LNCAP (cell line): ENCODE measurements at regions not wholly inside any gene's neighbourhood (a gene's known extent, or its start where the extent isn't known, plus 50 kb on each side); places are given as distances from the start of the nearest gene placed in this dataset.

Experiments
- TF ChIP-seq, protein P1 (sequence below): fragments of 450-650 bp; IDR thresholded peaks from 2 replicates; pipeline ENCODE4 v1.5.1; 2017; ENCODE audit warnings: mild to moderate bottlenecking

DNA sequence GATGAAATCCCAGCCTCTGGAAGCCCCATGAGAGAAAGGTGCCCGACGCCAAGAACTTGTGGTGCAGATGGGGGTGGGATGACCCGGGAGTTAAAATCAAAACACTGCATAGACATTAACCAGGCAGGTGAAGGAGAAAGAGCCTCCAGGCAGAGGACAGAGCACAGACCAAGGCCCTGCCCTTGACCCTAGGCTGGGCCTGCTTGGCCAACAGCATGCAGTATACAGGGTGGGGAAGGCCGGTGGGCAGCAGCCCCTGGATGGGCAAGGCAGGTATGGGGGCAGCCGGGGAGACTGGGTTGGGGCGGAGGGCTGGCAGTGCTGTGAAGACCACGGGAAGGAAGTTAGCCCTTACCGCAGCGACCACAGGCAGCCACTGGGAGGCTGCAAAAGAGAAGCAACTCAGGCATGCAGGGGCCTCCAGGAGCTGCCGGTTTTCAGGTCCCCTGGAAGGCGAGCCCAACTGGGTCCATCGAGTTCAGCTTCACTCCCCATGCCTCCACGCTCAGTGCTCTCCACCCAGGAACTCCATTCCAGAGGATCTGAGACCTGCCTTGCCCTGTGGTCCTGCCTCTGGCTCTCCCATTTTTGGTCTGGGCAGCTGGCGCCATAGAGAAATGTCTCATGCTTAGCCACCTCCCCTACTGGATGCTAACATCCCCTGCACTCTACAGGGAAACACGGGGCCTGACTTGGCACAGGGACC lies 81.2 kb downstream of the C16orf95 start:
- TF ChIP-seq, protein P1, sequence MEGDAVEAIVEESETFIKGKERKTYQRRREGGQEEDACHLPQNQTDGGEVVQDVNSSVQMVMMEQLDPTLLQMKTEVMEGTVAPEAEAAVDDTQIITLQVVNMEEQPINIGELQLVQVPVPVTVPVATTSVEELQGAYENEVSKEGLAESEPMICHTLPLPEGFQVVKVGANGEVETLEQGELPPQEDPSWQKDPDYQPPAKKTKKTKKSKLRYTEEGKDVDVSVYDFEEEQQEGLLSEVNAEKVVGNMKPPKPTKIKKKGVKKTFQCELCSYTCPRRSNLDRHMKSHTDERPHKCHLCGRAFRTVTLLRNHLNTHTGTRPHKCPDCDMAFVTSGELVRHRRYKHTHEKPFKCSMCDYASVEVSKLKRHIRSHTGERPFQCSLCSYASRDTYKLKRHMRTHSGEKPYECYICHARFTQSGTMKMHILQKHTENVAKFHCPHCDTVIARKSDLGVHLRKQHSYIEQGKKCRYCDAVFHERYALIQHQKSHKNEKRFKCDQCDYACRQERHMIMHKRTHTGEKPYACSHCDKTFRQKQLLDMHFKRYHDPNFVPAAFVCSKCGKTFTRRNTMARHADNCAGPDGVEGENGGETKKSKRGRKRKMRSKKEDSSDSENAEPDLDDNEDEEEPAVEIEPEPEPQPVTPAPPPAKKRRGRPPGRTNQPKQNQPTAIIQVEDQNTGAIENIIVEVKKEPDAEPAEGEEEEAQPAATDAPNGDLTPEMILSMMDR = no peak; the same call in 1 of the 2 replicates

DNA sequence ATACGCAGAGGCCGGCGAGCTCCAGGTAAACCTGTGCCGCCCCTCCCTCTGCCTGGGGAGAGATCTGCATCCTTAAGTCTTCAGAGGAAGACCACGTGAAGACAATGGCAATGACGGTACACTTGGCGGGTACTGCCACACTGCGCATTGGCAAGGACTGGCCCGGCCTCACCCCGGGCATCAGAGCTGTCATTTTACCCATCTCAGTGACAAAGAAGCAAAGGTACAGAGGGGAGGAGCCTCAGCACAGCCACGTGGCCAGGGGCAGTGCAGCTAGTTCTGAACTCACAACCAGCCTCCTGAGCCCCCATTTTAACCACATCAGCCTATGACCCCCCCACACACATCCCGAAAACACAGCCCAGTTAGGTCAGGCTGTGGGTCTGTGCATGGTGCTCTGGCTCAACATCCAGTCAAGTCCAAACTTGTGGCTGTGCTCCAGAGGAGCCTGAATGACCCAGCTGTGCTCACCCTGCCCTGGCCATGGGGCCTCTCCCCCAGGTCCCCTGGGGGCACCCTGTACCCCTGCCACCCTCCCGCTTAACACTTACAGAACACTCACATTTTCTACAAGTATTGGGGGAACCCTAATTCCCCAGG lies 80.6 kb downstream of the C16orf95 start:
- TF ChIP-seq, protein P1 = no peak

DNA sequence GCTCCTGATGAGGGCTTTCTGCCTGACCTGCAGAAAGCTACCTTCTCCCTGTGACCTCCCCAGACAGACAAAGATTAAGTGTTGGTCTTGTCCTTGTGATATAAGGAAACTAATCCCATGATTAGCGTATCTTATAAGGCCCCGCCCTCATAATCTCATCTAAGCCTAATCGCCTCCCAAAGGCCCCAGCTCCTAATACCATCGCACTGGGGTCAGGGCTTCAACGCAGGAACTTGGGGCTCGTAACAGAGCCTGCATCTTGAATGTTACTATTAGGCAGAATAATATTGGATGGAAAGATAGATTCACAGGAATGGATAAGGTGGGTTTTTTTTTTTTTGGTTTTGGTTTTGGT lies 78.9 kb downstream of the C16orf95 start:
- TF ChIP-seq, protein P1 = no peak

DNA sequence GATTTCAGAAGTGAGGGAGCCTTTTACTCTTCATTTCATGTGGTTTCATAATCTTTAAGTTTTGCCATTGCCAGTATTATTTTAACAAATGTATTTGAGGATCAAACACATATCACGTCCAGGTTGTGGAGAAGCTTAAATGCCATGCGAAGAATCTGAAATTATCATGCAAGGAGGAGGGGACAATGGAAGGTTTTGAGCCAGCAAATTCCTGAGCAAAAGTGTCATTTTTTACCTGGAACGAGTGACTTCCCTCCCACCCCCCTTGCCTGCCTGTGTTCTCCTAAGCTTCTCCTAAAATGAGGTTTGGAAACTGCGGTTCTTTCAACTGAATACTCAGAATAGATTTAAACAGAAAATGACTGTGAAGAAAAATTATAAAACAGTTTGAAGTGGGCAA lies 77.6 kb downstream of the C16orf95 start:
- TF ChIP-seq, protein P1 = no peak

DNA sequence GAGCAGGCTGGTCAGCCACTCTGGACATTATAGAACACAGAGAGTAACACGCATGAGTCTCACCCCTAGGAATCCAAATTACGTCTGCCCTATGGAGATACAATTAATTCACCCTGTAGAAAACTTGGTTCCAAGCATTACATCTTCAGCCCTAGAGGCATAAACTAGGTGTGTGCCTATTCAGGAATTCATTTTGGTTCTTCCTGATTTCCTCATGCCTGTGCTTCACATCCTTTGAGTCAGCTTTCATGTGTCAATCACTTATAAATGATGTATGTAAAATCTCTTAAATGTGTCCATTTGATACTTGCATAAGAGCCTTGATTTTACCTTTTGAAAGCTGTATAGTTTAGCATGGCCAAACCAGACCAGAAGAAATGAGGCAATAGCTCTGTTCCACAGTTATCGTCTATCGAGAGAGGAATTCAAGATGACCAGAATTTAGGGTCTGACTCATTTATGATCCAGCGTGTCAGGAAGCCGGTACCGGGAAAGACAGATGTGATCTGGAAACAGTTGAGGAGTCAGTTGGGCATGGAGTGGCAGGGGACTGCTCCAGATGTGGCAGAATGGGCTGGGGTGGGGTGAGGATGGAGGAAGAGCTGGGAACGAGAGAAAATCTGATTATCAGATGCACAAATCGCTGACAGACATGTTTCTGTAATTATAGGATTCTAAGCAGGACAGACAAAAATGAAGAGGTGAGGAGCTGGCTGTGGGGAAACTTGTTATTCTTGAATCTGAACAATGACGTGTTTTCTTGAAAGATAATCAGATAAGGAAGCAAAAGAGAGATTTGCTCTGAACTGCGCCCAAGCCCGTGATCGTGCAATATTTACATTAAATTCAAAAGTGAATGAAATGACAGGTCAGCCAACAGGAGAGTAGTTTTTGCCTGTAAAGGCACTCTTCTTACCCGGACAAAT lies 76.7 kb downstream of the C16orf95 start:
- TF ChIP-seq, protein P1 = no peak

DNA sequence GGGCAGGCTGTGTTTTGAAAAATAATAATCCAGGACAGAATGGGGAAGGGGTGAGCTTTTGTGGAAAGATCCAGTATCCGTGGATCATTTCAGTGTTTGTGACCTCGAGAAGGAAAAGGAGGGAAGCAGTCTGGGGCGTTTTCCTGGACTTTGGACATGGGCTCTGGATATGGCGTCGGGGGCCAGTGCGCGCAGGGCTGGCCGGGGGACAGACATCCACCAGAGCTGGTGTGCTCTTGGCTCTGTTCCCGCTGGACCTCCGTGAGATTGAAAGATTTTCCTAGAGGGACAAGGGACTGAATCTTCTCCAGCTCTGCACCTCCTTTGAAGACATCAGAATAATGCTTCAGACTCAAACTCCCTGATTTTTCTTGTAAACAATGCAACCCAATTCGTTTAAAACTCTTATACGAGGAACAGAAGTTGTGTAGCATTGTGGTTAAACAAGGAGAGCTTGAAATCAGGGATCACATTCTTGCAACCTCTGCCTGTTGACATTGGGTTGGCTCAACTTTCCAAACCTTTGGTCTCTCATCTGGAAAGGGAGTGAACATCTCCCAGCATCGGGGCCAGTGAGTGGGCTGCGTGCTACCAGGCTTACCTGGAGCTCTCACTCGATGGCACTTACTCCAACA lies 75.9 kb downstream of the C16orf95 start:
- TF ChIP-seq, protein P1 = no peak

DNA sequence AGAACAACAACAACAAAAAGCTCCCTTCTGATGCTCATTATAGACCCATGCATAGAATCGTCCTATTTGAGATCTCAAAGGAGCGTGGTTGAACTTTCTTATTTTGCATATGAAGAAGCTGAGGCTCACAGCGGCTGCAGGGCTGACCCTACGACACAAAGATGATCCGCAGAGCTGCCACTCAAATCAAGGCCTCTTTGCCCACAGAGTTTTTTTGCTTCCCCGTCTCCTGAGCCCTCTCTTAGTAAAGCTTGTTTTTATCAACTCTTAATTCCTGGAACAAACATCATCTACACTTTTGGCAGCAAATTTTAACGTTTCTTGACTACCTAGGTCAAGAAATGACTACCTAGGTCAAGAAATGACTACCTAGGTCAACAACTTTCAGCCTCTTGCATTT lies 73.7 kb downstream of the C16orf95 start:
- TF ChIP-seq, protein P1 = no peak
